PC-9 (cell line): ENCODE measurements at regions not wholly inside any gene's neighbourhood (a gene's known extent, or its start where the extent isn't known, plus 50 kb on each side); places are given as distances from the start of the nearest gene placed in this dataset.

ENCODE experiments used
- BruUV-seq: library from RNA; stranded (reverse); fragments of 400-500 nt; replicated peaks from 2 replicates; lab custom pipeline; 2021; lab: Mats Ljungman, UMichigan
- CTCF ChIA-PET: fragments of 300-600 bp; sonication (Branson Sonifier 250); formaldehyde crosslinking; loops from one replicate; lab custom pipeline; 2022; ENCODE audit warnings: antibody characterized with exemption; lab: Charles Lee
- POLR2A ChIA-PET: fragments of 300-600 bp; sonication (Branson Sonifier 250); formaldehyde crosslinking; loops from one replicate; lab custom pipeline; 2022; ENCODE audit warnings: antibody characterized with exemption; ENCODE audit not compliant: unreplicated experiment; lab: Charles Lee
- DNase-seq, 2 experiments: peaks; one replicate each; pipeline versions ENCODE4 v3.0.0 to v3.0.0-alpha.2; 2015 to 2022; ENCODE audit warnings: mixed read lengths in 1 of 2
- H2AFZ ChIP-seq: fragments of 200-600 bp; sonication (generic); 2 replicates; pipeline ENCODE4 v1.8.1; 2017; ENCODE audit warnings: antibody characterized with exemption
- H3F3A ChIP-seq: fragments of 200-600 bp; sonication (generic); 2 replicates; pipeline ENCODE4 v1.8.1; 2017; ENCODE audit warnings: antibody characterized with exemption, mild to moderate bottlenecking, low read depth; ENCODE audit not compliant: insufficient read depth
- H3K27ac ChIP-seq: fragments of 200-600 bp; sonication (generic); 2 replicates; pipeline ENCODE4 v1.6.1; 2016; ENCODE audit warnings: mixed run types
- H3K27me3 ChIP-seq: fragments of 200-600 bp; sonication (generic); 2 replicates; pipeline ENCODE4 v1.6.1; 2016; ENCODE audit warnings: low read depth, mixed run types; ENCODE audit not compliant: insufficient read depth
- H3K36me3 ChIP-seq: fragments of 200-600 bp; sonication (generic); 2 replicates; pipeline ENCODE4 v1.6.1; 2016; ENCODE audit warnings: low read depth, mixed run types
- H3K4me1 ChIP-seq: fragments of 200-600 bp; sonication (generic); replicated peaks from 2 replicates; pipeline ENCODE4 v1.6.1; 2016; ENCODE audit warnings: mixed run types; ENCODE audit not compliant: insufficient read depth
- H3K4me2 ChIP-seq: fragments of 200-600 bp; sonication (generic); 2 replicates; pipeline ENCODE4 v1.6.1; 2017; ENCODE audit warnings: mixed run types
- H3K4me3 ChIP-seq: fragments of 200-600 bp; sonication (generic); 2 replicates; pipeline ENCODE4 v1.6.1; 2016; ENCODE audit warnings: mixed run types
- H3K79me2 ChIP-seq: fragments of 200-600 bp; sonication (generic); 2 replicates; pipeline ENCODE4 v1.6.1; 2017; ENCODE audit warnings: low read depth, mixed run types
- H3K9me2 ChIP-seq: fragments of 200-600 bp; sonication (generic); 2 replicates; pipeline ENCODE4 v1.8.1; 2017; ENCODE audit warnings: mild to moderate bottlenecking; ENCODE audit not compliant: insufficient read depth
- H3K9me3 ChIP-seq: fragments of 200-600 bp; sonication (generic); 2 replicates; pipeline ENCODE4 v1.8.1; 2016; ENCODE audit warnings: low read depth; ENCODE audit not compliant: insufficient read depth
- H4K20me1 ChIP-seq: fragments of 200-600 bp; sonication (generic); 2 replicates; pipeline ENCODE4 v1.8.1; 2017; ENCODE audit not compliant: insufficient read depth
- CTCF ChIP-seq: fragments of 200-600 bp; sonication (generic); conservative IDR thresholded peaks from 2 replicates; pipeline ENCODE4 v1.6.1; 2017; ENCODE audit warnings: mixed run types, antibody characterized with exemption, mild to moderate bottlenecking, moderate library complexity
- EZH2 ChIP-seq: fragments of 200-600 bp; sonication (generic); IDR thresholded peaks from 2 replicates; pipeline ENCODE4 v1.8.0; 2017; ENCODE audit warnings: antibody characterized with exemption, low read depth
- intact Hi-C: fragments of 100-400 bp; cut with micrococcal nuclease; formaldehyde crosslinking; loops from one replicate; pipeline ENCODE4 v1.10.0; 2022; ENCODE audit not compliant: unreplicated experiment

DNA sequence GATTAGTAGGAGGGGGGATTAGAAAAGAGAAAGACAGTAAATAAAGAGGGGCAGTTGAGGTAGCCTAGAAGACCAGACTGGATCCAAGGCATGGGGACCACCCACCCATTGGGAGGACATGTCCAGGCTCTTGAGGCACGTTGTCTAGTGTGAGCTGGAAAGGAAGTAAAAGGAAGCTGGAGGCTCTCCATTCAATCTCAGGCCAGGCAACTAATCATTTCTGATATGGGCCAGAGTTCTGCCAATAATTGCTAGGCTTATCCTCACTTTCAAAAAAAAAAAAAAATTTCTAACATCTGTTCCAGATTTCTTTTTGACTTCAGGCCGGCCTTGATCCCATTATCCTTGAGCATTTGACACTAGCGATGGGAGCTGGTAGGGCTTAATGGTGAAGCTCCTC lies 476.1 kb downstream of the SOX6 start:
- no peaks in the 10 kb centered on the region for H3K79me2 ChIP-seq
- no peaks in the 10 kb centered on the region for H3F3A ChIP-seq
- no peak for DNase-seq
- BruUV-seq, result no TSS peak
- no peak overlapping the region for H2AFZ ChIP-seq
- no peak overlapping the region for H3K4me2 ChIP-seq
- H3K4me3 ChIP-seq, result no peak overlapping the region
- no peaks in the 10 kb centered on the region for H4K20me1 ChIP-seq
- no peaks in the 10 kb centered on the region for H3K9me3 ChIP-seq
- intact Hi-C loops, result no loop called here
- no peaks in the 10 kb centered on the region for H3K4me1 ChIP-seq
- ChIA-PET CTCF (interaction anchor here (0.7 kb wide), 1 partner anchor 288 kb away, joined by 4 read pairs; no protein-coding TSS in a partner anchor), POLR2A (no interaction called here)
- no peaks in the 10 kb centered on the region for H3K27me3 ChIP-seq
- TF ChIP-seq CTCF, result no peak
- no peak for TF ChIP-seq EZH2
- H3K27ac ChIP-seq, result no peak overlapping the region
- no peaks in the 10 kb centered on the region for H3K9me2 ChIP-seq
- no peaks in the 10 kb centered on the region for H3K36me3 ChIP-seq

DNA sequence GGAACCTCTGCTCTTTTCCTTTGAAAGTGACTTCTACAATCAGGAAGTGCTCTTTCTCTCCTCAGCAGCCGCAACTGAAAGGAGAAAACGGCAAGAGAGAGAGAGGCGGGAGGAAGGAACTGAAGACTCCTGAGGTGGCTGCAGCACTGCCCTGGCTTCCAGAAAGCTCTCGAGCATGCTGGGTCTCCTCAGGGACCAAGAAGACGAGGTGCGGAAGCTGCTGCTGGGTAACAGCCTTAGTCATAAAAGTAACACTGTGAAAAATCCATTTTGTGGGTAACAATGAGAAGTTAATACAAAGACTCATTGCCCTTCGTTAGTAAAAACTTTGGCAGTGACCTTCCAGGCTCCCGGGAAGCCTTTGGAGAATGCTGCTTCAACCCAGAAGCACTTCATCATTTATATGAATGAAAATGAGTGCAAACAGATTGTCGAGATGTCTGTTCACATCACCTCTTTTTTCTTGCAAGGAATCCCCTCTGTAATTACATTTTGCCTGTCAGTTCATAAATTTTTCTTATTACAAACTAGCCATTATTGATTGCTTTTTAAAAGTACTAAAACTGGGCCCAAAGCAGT lies 473.4 kb downstream of the SOX6 start:
- Histone ChIP-seq H3K4me1 (no peaks in the 10 kb centered on the region), H3K27me3 (no peaks in the 10 kb centered on the region), H3K36me3 (no peaks in the 10 kb centered on the region), H3K4me2 (no peak overlapping the region), H3K27ac (no peak overlapping the region), H3K4me3 (no peak overlapping the region), H3K9me3 (no peaks in the 10 kb centered on the region), H3F3A (no peaks in the 10 kb centered on the region), H3K79me2 (no peaks in the 10 kb centered on the region), H3K9me2 (no peaks in the 10 kb centered on the region), H4K20me1 (no peaks in the 10 kb centered on the region), H2AFZ (no peak overlapping the region)
- no peak for TF ChIP-seq CTCF
- no peak for TF ChIP-seq EZH2
- CTCF ChIA-PET, result no interaction called here
- POLR2A ChIA-PET, result no interaction called here
- BruUV-seq, result no TSS peak
- no peak for DNase-seq
- intact Hi-C loops, result no loop called here

DNA sequence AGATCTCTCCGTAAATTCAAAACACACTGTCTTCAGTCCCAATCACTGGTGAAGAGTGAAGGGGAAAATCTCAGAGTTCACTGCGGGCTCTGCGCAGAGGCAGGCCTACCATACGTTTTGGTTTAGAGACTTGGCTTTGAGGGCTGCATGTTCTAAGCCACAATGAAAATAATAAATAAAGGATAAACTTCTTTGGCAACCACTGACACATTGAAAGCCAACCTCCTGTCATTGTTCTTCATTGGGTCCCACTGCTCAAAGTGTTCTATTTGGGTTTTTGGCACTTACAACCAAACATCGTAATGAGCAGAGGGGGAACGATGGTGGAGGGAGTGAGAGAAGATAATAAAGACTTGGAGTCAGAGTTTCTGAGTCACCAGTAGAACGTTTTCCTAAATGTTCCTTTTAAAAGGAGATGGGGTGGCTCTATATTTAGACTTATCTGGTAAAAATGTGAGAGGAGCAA lies 472.9 kb downstream of the SOX6 start:
- intact Hi-C loops, result no loop called here
- no peaks in the 10 kb centered on the region for H3K27me3 ChIP-seq
- H4K20me1 ChIP-seq, result no peaks in the 10 kb centered on the region

More for the DNA sequence above, 472.9 kb downstream of the SOX6 start:
- TF ChIP-seq CTCF (no peak), EZH2 (no peak)
- ChIA-PET POLR2A (no interaction called here), CTCF (no interaction called here)
- Histone ChIP-seq H3K9me3 (no peaks in the 10 kb centered on the region), H3K79me2 (no peaks in the 10 kb centered on the region), H3K4me2 (no peak overlapping the region), H3F3A (no peaks in the 10 kb centered on the region), H3K36me3 (no peaks in the 10 kb centered on the region), H2AFZ (no peak overlapping the region), H3K27ac (no peak overlapping the region), H3K9me2 (no peaks in the 10 kb centered on the region), H3K4me1 (no peaks in the 10 kb centered on the region), H3K4me3 (no peak overlapping the region)
- DNase-seq, result no peak
- BruUV-seq, result no TSS peak
